COLO668 (cell line): ENCODE measurements at regions not wholly inside any gene's neighbourhood (a gene's known extent, or its start where the extent isn't known, plus 50 kb on each side); places are given as distances from the start of the nearest gene placed in this dataset.

Source experiments
- DNase-seq: peaks from one replicate; lab custom pipeline; 2025; ENCODE audit not compliant: unreplicated experiment; lab: John Stamatoyannopoulos, UW

- peak; percentile 7 for DNase-seq
Measured at GRCh38 chr18:26621161-26622026, 73.0 kb upstream of the KCTD1 start.

- no peak for DNase-seq
Measured at GRCh38 chr18:26619350-26619749, 71.0 kb upstream of the KCTD1 start.

GRCh38 chr18:26618135-26618534 lies 69.8 kb upstream of the KCTD1 start:
- DNase-seq = no peak

GRCh38 chr18:26617151-26617554 lies 68.8 kb upstream of the KCTD1 start:
- no peak for DNase-seq

- DNase-seq = no peak
Measured at GRCh38 chr18:26614374-26614773, 66.0 kb upstream of the KCTD1 start.
